SIG-M5 treated with dmso at 0.1 percent for 504 hours (cell line): ENCODE measurements at regions not wholly inside any gene's neighbourhood (a gene's known extent, or its start where the extent isn't known, plus 50 kb on each side); places are given as distances from the start of the nearest gene placed in this dataset.
A peak's percentile ranks its signal among the peaks of the same experiment; 100 is the strongest.

Experiments
- DNase-seq: peaks from one replicate; lab custom pipeline; 2025; ENCODE audit not compliant: unreplicated experiment; lab: John Stamatoyannopoulos, UW

DNA sequence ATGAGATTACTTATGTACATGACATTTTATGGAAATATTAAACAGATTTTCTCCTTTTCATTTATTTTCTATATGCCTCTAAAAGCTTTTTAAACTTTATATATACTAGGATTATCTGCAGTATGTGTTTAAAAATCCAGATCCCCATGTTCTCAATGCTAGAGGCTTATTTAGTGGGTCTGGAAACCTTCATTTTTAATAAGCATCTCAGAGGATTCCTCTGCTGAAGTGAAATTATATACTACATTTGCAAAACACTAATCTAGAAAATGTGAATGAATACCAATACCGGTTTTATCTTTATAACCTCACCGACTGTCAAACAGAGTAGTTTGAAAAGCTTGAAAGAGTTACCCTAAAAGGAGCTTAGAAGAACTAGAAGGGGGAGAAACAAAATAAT lies 863.8 kb upstream of the ZWINT start:
- DNase-seq, result no peak

DNA sequence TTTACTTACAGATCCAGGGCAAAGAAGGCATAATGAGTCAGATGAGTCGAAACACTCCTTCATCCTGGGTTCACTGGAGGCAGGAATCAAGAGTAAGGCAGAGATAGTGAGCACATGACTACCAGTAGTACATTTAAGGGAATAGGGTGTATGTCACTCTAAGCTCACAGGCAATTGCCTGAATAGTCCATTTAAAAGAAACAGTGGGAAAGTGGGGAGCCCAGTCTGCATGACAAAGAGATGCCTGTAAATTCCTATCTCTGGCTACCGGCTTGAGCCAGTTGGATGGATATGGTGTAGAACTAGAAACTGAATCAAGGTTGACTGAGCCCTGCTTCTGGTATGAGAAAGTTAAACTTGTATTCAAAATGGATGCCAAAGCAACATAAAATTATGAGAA lies 861.5 kb upstream of the ZWINT start:
- DNase-seq, result no peak

DNA sequence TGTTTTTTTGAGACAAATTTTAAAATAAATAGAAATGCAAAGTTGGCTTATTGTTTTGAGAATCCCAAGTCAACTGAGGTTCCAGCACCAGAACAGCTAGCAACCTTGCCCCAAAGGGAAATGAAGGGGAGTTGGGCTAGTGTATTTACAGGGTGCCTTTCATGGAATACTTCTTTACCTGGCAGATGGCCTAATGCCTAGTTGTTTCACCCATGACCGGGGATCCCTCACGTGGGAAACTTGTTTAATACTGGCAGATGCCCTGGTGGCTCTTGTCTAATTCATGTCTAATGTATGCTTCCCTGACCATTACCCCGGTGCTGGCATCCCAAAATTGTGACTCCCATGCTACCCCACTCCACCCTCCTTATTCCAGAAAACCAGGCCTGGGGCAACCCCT lies 861.1 kb upstream of the ZWINT start:
- no peak for DNase-seq

DNA sequence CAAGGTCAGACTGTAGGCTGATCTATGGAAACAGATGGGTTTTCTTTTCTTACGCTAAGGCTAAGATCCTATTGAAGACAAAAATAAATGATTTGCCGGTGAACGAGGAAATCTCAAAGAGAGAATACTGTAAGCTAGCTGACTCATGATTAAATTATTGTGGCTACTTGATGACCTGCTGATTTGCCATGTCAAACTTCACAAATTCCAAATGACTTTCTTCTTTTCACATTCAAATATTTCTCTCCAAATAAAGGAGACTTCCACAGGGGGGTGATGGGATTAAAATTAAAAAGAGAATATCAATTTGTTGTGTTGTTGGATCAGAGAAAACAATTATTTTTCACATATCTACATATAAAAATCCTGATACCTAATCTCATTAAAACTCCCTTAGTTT lies 860.6 kb upstream of the ZWINT start:
- DNase-seq, result no peak

DNA sequence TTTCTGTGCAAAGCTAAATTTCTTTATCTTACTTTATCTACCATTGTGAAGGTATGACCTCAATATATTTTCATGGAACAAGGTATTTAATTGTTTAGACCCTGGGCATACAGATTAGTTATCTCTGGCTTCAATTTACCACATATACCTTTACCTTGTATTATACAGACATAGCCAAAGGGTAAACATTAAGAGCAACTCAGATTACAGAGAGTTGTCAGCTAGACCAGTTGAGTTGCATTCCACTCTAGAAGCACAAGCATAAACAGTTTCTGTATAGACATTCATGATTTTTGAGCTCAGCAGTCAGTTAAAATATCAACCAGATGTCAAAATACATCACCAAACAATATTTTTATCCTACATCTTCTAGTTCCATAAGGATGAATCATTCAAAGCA lies 857.3 kb upstream of the ZWINT start:
- peak; percentile 50 for DNase-seq

DNA sequence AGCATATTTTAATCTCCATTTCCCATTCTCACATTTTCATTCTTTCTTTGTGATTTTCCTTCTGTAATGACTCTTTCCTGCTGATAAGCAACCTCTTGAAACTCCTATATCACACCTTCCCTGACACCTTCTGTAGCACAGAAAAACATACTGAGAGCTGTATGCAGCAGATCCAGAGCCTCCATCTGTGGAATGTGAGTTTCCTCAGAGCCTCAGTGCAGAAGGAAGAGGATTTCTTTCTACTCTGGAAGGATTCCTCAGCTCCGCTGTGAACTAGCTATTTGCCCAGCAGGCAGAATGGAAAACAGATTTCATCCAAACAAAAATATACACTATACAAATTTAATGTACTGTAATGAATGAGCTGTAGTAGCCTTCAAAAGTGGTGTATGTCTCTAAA lies 841.3 kb upstream of the ZWINT start:
- no peak for DNase-seq

DNA sequence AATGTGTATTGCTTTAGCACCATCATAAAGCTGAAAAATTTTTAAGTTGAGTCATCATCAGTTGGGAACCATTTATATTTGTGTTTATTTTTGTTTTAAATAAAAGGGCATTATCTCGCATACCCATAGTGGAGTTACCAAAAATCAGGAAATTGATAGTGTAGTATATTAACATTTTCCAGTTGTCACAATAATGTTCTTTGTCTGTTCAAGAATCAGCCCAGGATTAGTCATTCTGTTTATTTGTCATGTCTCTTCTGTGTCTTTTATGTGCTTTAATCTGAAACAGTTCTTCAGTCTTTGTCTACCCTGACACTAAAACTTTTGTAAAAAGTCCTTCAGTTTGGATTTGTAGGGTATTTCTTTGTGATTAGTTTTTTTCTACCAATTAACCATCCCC lies 827.8 kb upstream of the ZWINT start:
- no peak for DNase-seq

DNA sequence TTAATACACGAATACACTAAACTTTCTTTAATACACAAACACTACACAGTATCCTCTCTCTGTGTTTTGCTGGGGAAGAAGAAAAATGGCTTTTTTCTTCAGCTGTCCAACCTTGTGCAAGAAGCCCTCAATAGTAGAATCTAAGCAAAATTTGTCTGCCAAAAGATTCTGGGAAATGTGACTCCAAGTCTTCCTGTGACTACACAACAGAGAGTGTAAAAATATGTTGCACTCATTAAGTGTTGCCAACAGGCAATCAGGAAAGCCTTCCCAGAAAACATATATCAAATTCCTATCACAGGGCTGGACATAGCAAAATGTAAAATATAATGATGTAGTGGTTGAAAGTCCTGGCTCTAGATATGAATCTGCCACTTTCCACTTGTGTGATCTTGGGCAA lies 825.1 kb upstream of the ZWINT start:
- no peak for DNase-seq

DNA sequence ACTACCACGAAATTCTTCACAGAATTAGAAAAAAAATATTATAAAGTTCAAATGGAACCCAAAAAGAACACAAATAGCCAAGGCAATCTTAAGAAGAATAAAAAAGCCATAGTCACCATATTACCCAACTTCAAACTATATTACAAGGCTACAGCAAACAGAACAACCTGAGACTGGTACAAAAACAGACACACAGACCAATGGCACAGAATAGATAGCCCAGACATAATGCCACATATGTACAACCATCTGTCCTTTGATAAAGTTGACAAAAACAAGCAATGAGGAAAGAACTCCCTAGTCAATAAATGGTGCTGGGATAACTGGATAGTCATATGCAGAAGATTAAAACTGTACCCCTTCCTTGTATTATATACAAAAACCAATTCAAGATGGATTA lies 808.5 kb upstream of the ZWINT start:
- no peak for DNase-seq

DNA sequence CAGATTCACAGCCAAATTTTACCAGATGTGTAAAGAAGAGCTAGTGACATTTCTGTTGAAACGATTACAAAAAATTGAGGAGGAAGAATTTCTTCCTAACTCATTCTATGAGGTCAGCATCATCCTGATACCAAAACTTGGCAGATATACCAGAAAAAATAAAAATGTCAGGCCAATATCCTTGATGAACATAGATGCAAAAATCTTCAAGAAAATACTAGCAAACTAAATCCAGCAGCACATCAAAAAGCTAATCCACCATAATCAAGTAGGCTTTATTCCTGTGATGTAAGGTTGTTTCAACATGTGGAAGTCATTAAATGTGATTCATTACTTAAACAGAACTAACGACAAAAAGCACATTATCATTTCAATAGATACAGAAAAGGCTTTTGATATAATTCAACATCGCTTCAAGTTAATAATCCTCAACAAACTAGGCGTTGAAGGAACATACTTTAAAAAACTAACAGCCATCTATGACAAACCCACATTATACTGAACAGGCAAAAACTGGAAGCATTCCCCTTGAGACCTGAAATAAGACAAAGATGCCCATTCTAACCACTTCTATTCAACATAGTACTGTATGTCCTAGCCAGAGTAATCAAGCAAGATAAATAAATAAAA lies 807.7 kb upstream of the ZWINT start:
- DNase-seq, result no peak

DNA sequence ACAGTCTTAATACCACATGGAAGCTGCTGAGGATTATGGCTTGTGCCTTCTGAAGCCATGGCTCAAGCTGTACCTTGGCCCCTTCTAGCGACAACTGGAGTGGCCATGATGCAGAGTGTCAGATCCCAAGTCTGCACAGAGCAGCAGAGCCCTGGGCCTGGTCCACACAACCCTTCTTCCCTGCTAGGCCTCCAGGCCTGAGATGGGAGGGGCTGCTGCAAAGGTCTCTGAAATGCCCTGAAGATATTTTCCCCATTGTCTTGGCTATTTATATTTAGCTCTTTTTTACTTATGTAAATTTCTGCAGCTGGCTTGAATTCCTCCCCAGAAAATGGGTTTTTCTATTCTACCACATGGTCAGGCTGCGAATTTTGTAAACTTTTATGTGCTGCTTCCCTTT lies 804.6 kb upstream of the ZWINT start:
- no peak for DNase-seq

DNA sequence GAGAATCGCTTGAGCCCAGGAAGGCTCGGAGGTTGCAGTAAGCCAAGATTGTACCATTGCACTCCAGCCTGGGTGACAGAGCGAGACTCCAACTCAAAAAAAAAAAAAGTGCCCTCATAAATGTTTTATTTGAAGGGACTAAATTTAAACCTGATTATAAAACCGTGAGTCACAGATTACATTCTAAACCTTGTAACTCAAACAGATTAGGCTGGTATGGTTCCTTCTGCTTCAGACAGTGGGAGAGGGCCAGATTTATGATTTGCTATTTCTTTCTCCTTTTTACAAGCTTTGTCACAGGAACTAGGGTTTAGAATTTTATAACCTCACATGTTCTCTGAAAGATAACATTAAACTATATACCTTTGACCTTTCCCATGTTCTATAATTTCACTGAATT lies 801.2 kb upstream of the ZWINT start:
- no peak for DNase-seq

DNA sequence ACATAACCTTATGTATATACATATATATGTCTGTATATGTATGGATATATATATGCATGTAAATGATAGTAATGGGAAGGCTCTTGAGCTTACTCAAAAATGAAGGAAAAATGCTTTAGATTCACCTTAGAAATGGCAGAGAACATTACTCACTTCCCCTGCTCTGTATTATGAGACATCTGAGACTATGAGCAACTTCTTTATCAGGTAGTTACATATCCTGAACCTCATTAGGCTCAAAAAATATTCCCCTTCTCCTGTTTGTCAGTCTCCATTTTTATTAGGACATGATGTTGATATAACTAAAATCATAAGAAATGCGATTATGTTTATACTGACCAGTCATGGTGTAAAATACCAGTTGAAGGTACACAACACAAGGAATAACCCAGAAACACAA lies 800.1 kb upstream of the ZWINT start:
- no peak for DNase-seq

DNA sequence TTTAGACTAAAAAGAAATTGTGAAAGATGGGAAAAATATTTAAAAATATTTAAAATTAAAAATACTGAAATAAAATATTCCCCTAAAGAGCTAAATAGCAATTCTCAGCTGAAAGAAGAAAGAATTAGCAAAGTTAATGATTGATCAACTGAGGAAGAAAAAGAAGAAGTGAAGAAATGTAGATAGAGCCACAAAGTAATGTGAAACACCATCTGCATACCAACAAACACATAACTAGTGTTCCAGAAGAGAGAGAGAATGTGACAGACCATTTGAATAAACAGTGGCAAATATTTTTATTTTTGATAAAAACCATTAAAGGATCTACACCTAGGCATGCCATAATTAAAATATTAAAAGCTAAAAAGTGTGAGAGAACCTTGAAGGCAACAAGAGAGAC lies 784.5 kb upstream of the ZWINT start:
- no peak for DNase-seq

DNA sequence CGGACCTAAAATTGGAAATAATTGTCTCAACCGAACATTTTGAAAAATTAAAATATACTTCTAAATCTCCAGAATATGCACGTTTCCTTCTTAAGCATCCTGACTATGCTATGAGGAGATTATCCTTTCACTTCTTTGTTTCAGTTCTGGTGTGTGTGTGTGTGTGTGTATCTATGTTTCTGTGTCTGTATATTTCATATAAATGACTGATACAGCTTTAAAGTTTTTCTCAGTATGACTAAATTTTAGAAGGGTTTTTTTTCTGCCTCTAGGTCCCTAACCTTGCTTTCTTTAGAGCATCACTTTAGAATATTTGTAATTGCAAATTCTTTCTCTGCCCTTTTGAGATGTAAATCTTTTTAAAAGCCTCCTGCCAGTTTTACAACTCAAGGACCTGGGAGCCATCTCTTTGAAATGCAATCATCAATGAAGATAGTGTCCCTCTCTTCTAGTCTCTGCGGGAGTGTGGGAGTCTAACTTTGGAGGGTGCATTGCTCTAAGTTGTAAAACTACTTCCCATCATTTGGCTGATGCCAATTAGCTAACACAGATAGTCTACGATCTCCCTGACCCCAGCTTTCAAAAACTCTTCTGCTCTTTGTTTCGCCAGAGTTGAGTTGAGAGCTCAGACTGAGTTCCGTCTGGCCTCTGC lies 782.0 kb upstream of the ZWINT start:
- DNase-seq, result no peak

DNA sequence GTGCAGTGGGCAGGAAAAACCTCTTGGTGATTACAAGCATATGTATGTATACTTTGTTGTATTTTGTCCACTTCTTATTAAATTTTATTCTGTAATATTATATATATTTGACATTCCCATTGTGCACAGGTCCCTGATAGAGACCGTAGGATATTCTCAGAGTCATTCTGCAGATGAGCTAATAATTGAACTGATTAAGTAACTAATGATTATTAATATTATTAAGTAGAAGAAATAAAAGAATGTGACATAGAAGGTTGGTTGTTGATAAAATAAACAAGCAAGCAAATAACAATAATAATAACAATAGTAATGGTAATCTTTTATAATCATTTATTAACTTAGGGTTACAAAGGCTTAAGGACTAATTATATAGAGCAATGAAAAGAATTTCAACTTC lies 780.6 kb upstream of the ZWINT start:
- DNase-seq, result no peak

DNA sequence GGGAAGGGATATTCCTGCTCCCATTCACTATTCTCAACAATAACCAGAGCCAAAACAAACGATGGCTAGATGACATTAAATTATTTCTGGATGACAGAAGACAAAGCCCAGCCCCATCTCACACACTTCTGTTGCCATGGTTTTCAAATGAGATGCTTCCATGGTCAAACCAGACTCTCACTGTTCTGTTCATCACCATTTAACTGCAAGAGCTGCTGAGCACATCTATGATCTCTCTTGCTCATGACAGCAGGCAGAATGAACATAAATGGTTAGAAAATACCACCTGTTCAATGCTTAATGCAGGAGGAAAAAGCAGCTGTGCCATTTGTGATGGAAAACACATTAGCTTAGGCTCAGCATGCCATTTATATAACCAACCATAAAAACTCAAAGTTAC lies 758.6 kb upstream of the ZWINT start:
- DNase-seq, result no peak

DNA sequence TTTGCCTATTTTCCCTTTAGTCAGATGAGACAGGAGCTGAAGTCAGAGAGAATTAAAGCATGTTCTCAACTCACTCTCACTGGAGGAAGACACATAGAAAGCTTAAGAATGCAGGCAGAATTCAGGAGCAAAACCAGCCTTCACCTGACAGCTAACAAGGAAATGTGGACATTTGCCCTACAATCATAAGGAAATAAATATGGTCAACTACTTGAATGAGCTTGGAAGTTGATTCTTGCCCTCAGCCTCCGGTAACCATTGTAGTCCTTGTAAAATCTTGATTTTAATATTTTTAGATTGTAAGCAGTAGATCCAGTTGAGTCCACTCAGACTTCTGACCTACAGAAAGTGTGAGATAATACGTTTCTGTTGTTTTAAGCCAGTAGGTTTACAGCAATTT lies 752.5 kb upstream of the ZWINT start:
- DNase-seq, result no peak

DNA sequence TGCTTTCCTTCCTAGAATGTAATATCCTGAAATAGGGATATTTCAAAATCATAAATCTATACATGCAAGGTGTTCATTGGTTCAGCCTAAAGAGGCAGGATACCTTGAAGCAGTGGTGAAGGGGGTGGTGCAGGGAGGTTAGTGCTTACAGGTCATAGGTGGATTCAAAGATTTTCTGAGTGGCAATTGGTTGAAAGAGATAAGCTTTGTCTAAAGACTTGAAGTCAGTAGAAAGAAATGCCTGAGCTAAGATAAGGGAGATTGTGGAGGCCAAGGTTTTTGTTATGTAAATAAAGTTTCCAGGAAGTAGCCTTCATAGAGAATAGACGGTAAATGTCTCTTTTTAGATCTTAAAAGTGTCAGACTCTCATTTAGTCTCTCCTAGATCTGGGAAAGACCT lies 741.2 kb upstream of the ZWINT start:
- DNase-seq, result no peak

DNA sequence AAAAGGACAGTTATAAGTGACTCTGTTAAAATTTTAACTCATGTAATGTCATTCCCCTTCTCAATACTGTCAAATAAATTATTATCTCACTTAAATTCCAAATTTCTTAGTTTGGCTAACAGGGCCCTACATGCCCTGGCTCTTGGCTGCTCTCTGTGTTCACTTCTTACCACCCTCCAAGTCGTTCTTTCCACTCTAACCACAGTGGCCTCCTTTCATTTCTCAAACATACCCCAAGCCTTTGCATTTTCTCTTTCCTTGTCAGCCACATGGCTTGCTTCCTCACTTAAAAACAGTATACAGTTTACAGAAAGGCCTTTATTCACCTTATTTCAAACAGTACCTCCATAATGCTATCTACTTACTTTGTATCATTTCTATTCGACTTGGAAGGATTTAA lies 737.1 kb upstream of the ZWINT start:
- DNase-seq, result no peak

DNA sequence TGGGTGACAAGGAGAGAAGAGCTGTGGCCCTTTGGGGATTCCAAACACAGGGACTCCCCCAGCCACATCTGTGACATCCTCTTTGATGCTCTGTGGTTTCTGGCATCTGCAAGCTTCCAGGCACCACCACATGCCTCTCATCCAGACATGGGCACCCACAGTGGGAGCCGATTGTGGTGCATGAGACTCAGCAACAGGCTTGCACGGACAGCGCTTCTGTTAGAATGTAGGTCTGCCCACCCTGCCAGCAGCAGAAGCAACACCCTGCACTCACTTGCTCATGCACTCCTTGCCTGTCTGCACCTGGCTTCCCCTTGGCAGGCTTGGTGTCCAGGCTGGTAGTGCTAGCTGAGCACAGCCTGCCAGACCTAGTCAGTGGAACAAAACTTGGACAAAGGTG lies 735.0 kb upstream of the ZWINT start:
- no peak for DNase-seq

DNA sequence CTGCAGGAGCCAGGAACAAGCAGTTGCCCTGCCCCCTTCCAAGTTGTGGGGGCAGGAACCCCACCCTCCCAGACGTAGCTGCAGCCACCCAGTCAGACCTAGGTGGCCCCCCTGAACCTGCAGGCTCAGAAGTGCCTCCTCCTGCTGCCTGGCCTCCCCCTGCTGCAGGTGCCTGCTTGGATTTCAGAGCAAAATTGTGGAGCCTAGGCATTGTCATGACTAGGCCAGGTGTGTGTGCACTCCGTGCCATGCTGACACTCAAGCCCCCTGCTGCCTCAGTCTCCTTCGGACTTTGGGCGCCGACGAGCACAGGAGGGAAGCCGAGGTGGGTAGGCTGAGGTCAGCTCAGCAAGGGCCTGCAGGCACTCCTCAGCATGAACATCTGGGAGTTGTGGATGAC lies 733.9 kb upstream of the ZWINT start:
- no peak for DNase-seq

DNA sequence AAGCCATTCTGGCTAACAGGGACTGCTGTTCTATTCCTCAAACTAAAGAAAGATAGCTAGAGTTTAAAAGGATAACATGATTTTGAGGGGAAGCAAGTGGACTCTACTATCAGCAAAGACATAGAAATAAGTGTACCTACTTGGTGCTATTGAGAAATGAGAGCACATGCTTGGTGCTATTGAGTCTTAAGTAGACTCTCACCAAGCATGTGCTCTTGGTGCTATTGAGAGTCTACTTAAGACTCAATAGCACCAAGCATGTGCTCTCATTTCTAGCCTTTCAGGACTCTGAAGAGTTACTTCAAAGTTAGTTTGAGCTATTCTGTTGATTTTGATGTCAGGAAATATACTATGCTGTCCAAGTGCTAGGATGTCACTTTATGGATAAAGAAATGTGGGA lies 733.0 kb upstream of the ZWINT start:
- no peak for DNase-seq
